HL-60 (cell line): ENCODE measurements at regions not wholly inside any gene's neighbourhood (a gene's known extent, or its start where the extent isn't known, plus 50 kb on each side); places are given as distances from the start of the nearest gene placed in this dataset.

ENCODE experiments used
- DNase-seq, 2 experiments: peaks; one replicate each; pipeline ENCODE4 v3.0.0-alpha.2; 2010 to 2020; ENCODE audit warnings: low read depth in 1 of 2, low spot score in 1 of 2
- H3K27ac ChIP-seq: fragments of 250-450 bp; sonication (Bioruptor Pico); replicated peaks from 2 replicates; pipeline ENCODE4 v1.5.1; 2020; ENCODE audit warnings: mild to moderate bottlenecking, moderate library complexity
- H3K27me3 ChIP-seq: fragments of 250-450 bp; sonication (Bioruptor Pico); 2 replicates; pipeline ENCODE4 v1.5.1; 2021; ENCODE audit warnings: mild to moderate bottlenecking, moderate library complexity; ENCODE audit not compliant: insufficient read depth, poor library complexity, severe bottlenecking
- H3K4me3 ChIP-seq: replicated peaks from 2 replicates; pipeline ENCODE4 v1.5.1; 2011; ENCODE audit warnings: mild to moderate bottlenecking, control low read depth, low read length; ENCODE audit not compliant: insufficient read depth
- GABPA ChIP-seq: IDR thresholded peaks from 2 replicates; pipeline ENCODE4 v1.6.1; 2012; ENCODE audit warnings: low read depth
- POLR2AphosphoS5 ChIP-seq: IDR thresholded peaks from 2 replicates; pipeline ENCODE4 v1.6.1; 2012; ENCODE audit warnings: low read depth
- SPI1 ChIP-seq: IDR thresholded peaks from 2 replicates; pipeline ENCODE4 v1.6.1; 2012; ENCODE audit warnings: low read depth, mild to moderate bottlenecking, borderline replicate concordance
- TF ChIP-seq, protein P1 (sequence below): IDR thresholded peaks from 2 replicates; pipeline ENCODE4 v1.6.1; 2012; ENCODE audit warnings: low read depth; ENCODE audit not compliant: insufficient replicate concordance
- TF ChIP-seq, protein P2 (sequence below): IDR thresholded peaks from one replicate; pipeline ENCODE4 v1.5.1; 2011; ENCODE audit warnings: low read length, control low read depth, inconsistent platforms; ENCODE audit not compliant: insufficient read depth

DNA sequence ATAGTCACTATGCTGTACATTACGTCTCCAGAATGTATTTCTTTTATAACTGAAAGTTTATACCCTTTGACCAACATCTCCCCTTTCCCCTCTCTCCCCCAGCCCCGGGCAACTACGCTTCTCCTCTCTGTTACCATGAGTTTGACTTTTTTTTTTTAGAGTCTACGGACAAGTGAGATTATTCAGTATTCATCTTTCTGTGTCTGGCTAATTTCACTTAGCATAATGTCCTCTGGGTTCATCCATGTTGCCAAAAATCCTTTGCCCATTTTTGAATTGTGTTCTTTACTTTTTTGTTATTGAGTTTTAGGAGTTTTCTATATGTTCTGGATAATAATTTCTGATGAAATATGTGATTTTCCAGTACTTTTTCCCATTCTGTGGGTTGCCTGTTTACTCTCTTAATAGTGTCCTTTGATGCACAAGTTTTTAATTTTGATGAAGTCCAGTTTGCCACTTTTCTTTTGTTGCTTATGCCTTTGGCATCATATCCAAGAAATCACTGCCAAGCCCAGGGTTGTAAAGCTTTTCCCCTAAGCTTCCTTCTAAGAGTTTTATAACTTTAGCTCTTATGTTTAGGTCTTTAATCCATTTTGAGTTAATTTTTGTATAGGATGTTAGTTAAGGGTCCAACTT, 126.7 kb upstream of the NSMCE3 start:
- TF ChIP-seq GABPA, result no peak
- no peak for TF ChIP-seq POLR2AphosphoS5
- TF ChIP-seq, protein P1, sequence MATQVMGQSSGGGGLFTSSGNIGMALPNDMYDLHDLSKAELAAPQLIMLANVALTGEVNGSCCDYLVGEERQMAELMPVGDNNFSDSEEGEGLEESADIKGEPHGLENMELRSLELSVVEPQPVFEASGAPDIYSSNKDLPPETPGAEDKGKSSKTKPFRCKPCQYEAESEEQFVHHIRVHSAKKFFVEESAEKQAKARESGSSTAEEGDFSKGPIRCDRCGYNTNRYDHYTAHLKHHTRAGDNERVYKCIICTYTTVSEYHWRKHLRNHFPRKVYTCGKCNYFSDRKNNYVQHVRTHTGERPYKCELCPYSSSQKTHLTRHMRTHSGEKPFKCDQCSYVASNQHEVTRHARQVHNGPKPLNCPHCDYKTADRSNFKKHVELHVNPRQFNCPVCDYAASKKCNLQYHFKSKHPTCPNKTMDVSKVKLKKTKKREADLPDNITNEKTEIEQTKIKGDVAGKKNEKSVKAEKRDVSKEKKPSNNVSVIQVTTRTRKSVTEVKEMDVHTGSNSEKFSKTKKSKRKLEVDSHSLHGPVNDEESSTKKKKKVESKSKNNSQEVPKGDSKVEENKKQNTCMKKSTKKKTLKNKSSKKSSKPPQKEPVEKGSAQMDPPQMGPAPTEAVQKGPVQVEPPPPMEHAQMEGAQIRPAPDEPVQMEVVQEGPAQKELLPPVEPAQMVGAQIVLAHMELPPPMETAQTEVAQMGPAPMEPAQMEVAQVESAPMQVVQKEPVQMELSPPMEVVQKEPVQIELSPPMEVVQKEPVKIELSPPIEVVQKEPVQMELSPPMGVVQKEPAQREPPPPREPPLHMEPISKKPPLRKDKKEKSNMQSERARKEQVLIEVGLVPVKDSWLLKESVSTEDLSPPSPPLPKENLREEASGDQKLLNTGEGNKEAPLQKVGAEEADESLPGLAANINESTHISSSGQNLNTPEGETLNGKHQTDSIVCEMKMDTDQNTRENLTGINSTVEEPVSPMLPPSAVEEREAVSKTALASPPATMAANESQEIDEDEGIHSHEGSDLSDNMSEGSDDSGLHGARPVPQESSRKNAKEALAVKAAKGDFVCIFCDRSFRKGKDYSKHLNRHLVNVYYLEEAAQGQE, result no peak
- TF ChIP-seq, protein P2, sequence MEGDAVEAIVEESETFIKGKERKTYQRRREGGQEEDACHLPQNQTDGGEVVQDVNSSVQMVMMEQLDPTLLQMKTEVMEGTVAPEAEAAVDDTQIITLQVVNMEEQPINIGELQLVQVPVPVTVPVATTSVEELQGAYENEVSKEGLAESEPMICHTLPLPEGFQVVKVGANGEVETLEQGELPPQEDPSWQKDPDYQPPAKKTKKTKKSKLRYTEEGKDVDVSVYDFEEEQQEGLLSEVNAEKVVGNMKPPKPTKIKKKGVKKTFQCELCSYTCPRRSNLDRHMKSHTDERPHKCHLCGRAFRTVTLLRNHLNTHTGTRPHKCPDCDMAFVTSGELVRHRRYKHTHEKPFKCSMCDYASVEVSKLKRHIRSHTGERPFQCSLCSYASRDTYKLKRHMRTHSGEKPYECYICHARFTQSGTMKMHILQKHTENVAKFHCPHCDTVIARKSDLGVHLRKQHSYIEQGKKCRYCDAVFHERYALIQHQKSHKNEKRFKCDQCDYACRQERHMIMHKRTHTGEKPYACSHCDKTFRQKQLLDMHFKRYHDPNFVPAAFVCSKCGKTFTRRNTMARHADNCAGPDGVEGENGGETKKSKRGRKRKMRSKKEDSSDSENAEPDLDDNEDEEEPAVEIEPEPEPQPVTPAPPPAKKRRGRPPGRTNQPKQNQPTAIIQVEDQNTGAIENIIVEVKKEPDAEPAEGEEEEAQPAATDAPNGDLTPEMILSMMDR, result no peak
- TF ChIP-seq SPI1, result no peak
- no peak overlapping the region for H3K27ac ChIP-seq
- no peaks in the 10 kb centered on the region for H3K27me3 ChIP-seq
- H3K4me3 ChIP-seq, result no peak overlapping the region
- no peak for DNase-seq

DNA sequence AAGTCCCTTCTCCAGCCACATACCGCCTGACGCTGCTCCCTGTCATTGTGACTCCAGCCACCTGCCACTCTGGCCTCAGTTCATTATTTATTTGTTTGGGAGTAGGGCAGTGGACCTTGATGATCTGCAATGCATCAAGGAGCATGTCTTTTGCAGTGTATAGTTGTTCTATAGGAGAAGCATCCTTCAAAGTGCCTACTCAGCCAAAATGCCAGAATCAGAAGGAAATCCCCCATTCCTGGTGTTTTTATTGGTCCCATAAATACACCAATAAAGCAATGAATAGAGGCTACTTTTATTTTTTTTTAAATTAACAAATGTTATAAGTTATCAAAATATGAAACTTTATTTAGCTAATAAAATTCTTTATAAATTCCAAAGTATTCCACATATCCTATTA, 123.8 kb upstream of the NSMCE3 start:
- Histone ChIP-seq H3K4me3 (no peak overlapping the region), H3K27ac (no peak overlapping the region), H3K27me3 (no peaks in the 10 kb centered on the region)
- TF ChIP-seq, protein P2, result no peak
- no peak for TF ChIP-seq SPI1
- no peak for TF ChIP-seq POLR2AphosphoS5
- TF ChIP-seq, protein P1, result no peak
- no peak for TF ChIP-seq GABPA
- no peak for DNase-seq

DNA sequence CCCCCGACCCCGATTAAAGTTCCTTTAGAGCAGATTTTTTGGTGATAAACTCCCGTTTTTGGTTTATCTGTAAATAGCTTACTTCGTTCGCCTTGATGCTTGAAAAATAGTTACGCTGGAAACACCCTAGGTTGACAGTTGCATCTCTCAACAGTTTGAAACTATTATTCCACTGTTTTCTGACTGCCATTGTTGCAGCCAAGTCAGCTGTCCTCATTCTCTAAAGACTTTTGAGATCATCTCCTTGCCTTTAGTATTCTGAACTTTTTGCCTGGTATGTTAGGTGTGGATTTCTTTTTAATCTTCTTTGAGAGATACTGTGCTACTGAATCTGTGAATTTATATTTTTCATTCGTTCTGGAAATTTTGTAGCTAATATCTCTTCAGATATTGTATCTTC, 122.7 kb upstream of the NSMCE3 start:
- Histone ChIP-seq H3K27me3 (no peaks in the 10 kb centered on the region), H3K4me3 (no peak overlapping the region), H3K27ac (no peak overlapping the region)
- TF ChIP-seq, protein P1, result no peak
- TF ChIP-seq POLR2AphosphoS5 (no peak), SPI1 (no peak), GABPA (no peak)
- TF ChIP-seq, protein P2, result no peak
- DNase-seq, result no peak
